ENCODE measurements at regions not wholly inside any gene's neighbourhood (a gene's known extent, or its start where the extent isn't known, plus 50 kb on each side); places are given as distances from the start of the nearest gene placed in this dataset.

- TF ChIP-seq, protein P1, sequence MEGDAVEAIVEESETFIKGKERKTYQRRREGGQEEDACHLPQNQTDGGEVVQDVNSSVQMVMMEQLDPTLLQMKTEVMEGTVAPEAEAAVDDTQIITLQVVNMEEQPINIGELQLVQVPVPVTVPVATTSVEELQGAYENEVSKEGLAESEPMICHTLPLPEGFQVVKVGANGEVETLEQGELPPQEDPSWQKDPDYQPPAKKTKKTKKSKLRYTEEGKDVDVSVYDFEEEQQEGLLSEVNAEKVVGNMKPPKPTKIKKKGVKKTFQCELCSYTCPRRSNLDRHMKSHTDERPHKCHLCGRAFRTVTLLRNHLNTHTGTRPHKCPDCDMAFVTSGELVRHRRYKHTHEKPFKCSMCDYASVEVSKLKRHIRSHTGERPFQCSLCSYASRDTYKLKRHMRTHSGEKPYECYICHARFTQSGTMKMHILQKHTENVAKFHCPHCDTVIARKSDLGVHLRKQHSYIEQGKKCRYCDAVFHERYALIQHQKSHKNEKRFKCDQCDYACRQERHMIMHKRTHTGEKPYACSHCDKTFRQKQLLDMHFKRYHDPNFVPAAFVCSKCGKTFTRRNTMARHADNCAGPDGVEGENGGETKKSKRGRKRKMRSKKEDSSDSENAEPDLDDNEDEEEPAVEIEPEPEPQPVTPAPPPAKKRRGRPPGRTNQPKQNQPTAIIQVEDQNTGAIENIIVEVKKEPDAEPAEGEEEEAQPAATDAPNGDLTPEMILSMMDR (IDR thresholded peaks at IDR 0.05), result no peak
- TF ChIP-seq POLR2A (IDR thresholded peaks at IDR 0.05), result no peak
These were observed 101.3 kb upstream of the SOX11 start for GRCh38 chr2:5590886-5591285.

All from breast epithelium (tissue), 3 donors.